LHCN-M2 (cell line): ENCODE measurements at regions not wholly inside any gene's neighbourhood (a gene's known extent, or its start where the extent isn't known, plus 50 kb on each side); places are given as distances from the start of the nearest gene placed in this dataset.
A peak's percentile ranks its signal among the peaks of the same experiment; 100 is the strongest.
"Not testable (repeated sequence)": the region's sequence is repeated elsewhere in the genome, so short reads cannot be mapped to it uniquely, and the experiment has no call there.

ENCODE experiments used
- DNase-seq: peaks from one replicate; pipeline ENCODE4 v3.0.0-alpha.2; 2012; ENCODE audit warnings: low read depth

DNA sequence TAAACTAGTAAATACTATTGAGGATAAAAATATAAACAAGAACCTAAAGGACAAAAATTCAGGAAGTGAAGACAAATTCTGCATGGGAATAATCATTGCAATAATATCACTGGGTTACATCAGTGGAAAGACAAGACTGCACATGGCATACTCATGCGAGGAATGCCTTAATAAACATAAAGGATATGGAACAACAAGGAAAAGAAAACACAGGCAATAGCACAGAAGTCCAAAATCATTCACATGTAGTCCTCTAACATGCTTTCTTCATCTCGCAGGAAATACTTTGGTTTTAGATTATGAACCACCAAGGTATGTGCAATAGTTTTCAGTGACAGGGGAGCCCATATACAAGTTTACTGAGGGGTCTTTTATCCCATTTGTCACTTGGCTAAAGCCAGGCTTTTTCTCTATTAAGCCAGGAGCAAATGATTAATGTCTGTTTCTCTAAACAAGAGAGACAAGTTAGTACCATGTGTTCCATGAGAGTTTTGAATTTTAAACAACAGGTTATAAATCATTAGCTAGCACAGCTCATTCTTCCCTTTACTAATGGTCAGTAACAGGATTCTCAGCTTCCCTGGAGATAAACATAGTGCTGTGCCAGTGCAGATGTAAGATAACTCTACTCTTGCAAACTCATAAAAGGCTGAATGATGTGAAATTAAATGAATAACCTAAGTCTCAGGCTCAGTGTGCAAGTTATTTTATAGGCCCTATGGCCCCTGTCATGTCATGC lies 353.6 kb upstream of the FSIP2 start:
- no peak for DNase-seq

GRCh38 chr2:185388226-185388625 lies 350.4 kb upstream of the FSIP2 start:
- no peak for DNase-seq

GRCh38 chr2:185391543-185391942 lies 347.1 kb upstream of the FSIP2 start:
- no peak for DNase-seq

DNA sequence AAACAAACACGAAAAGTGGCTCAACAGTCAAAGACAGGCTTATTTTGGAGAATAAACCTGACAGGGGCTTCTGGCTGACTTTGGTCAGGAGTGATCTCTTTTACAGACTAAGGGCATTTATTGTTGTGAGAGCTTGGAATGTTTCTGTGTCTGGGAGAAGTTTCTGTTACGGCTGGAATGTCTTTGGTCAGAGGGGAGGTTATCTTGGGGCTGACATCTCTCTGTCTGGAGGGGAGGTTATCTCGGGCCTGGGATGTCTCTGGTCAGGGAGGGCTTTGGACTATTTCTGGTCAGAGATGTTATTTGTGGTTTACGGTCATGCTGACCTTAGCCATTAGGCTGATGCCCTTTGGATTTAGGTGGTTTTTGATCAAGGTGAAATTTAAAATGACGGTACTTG lies 345.5 kb upstream of the FSIP2 start:
- no peak for DNase-seq

DNA sequence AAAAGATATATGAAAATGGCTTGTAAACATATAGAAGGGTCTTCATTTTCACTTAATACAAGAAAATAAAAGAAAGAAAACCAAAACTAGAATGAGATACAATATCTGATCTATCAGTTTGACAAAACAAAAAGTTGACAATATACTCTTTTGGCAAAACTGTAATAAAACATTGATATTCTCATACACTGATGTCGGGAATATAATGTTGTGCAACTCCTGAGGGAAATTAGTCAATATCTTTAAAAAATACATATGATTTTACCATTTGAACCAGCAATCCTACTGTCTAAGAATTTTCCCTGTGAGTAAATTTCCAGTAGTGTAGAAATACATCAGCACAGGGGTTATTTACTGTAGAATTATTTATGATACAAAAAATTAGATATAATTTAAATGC lies 336.1 kb upstream of the FSIP2 start:
- no peak for DNase-seq

DNA sequence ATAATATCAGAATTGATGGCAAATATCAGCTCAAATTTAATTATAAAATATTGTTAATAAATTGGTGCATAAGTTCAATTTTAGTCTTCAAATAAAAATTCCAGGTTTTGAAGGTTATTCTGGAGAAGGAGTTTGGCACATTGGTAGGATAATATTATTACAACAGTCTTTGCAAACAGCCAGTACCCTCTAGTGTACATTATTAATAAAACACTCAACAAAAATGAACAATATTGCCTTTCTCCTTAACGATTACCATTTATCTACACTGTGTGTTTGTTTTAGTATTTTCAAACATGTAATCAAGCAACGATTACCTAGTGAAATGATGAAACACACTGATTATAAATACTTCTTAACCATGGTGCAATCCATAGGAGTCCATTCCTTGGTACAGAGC lies 334.0 kb upstream of the FSIP2 start:
- no peak for DNase-seq

DNA sequence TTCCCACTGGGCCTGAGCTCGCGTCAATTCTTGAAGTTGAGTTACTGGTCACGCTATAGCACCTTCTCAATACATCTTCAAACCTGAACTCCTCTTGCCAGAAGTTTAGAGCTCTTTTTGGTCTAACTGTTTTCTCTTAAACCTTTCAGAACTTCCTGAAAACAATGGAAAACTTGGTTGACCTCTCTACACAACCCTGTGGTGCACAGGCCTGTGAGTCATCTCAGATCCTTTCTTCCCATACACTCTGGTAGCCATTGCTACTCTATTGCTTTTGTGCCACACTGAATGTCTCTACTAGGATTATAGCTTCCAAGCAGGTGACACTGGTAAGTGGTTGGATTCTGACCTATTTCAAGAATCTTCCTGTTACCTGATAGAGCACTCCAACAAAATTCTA lies 321.5 kb upstream of the FSIP2 start:
- DNase-seq: peak; percentile 42

DNA sequence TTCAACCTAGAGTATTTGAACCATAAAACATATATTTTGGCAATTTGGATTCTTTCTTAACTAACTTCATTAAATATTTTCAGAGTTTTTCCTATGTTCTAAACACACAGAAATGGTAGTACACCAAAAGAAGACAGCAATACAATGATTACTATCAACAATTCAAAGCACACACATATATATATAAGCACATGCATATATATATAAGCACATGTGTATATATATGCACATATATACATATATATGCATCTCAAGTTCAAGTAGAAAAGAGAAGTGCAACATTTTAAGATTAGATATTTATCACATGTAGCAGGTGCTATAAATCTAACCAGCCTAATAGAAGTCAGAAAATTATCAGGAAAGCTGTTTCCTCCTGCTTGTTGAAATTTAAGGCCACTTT lies 320.9 kb upstream of the FSIP2 start:
- no peak for DNase-seq

- not testable (repeated sequence) for DNase-seq
Observed at GRCh38 chr2:185424958-185425629, 313.5 kb upstream of the FSIP2 start.

GRCh38 chr2:185428000-185428399 lies 310.6 kb upstream of the FSIP2 start:
- DNase-seq: no peak

- DNase-seq: peak; percentile 60
Observed at GRCh38 chr2:185433824-185434223, 304.8 kb upstream of the FSIP2 start.

GRCh38 chr2:185436787-185437372 lies 301.7 kb upstream of the FSIP2 start:
- DNase-seq: no peak

DNA sequence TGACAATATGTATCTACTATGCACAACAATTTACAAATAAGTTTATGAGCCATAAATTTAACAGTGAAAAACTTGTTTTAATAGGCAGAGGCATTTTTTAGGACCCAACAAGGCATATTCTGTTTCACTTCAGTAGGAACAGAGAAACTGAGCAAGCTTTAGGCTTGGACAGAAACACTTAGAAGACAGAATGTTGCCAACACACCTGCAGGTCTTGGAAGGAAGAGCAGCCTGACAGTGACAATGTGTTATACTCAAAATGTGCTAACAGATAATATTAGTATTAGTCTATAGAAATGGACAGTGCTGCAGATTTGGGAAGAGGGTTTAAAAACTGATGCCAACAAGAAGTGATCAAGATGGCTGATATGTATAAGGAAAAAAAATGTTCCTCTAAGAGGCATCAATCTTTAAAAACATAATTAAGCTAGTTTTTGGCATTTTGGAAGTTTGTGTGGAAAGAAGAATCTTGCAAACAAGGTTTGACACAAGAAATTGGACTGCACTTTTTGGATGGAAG lies 297.1 kb upstream of the FSIP2 start:
- no peak for DNase-seq

DNA sequence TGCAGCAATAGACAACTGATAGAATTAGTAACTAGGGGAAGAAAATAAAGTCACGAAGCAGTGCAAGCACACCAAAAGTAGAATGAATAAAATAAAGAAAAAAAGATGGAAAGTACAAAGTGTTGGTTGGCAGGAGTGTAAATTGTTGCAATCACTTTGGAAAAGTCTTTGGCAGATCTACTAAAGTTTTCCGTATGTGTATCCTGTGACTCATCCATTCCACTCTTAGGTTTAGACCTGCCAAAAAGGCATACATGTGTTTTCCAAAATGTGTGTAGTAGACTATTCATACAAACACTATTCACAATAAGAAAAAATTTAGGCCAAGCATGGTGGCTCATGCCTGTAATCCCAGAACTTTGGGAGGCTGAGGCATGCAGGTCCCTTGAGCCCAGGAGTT lies 282.1 kb upstream of the FSIP2 start:
- peak; percentile 72 for DNase-seq

- DNase-seq: no peak
Observed at GRCh38 chr2:185463481-185463880, 275.1 kb upstream of the FSIP2 start.

GRCh38 chr2:185466915-185467314 lies 271.7 kb upstream of the FSIP2 start:
- DNase-seq: no peak

DNA sequence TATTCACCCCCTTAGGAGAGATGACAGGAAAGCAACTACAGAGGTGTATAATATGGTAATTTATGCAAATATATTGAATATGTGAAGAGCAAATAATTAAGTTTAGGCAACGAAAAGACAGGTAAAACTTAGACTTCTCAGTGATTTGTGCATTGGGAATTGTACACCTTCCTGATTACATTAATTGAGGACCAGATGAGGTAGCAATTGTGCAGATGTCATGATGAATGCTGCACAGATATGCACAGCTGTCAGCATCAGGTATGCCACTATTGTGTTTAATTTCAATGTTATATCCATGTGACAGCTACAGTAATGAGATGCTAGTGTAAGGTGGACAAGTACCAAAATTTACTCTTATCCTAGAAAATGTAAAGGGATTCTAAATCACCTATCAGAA lies 267.2 kb upstream of the FSIP2 start:
- DNase-seq: no peak

GRCh38 chr2:185472574-185472973 lies 266.0 kb upstream of the FSIP2 start:
- DNase-seq: peak; percentile 8

GRCh38 chr2:185473838-185474237 lies 264.8 kb upstream of the FSIP2 start:
- DNase-seq: no peak

DNA sequence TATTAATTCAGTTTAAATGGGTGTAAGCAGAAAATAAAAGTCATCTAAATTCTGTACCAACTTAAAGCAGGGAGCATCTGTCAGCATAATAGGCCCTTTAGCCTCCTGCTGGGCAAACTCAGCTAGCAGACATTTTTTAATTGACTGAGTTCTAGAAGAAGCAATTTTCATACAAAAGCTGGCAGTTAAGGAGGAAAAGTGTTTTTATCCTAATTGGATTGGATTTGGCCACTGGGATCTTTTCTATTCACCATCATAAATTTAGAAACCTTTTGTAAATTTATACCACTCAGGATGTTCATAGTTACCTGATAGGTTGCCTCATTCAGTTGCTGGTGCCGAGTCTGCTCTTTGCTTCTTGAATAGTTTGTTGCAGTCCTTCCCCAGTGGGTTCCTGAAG lies 262.7 kb upstream of the FSIP2 start:
- no peak for DNase-seq

- DNase-seq: peak; percentile 71
Observed at GRCh38 chr2:185477452-185477851, 261.2 kb upstream of the FSIP2 start.

GRCh38 chr2:185484602-185485001 lies 254.0 kb upstream of the FSIP2 start:
- DNase-seq: no peak

GRCh38 chr2:185502351-185502750 lies 236.3 kb upstream of the FSIP2 start:
- peak; percentile 24 for DNase-seq
